Skeletal muscle cell (primary cell): ENCODE measurements at regions not wholly inside any gene's neighbourhood (a gene's known extent, or its start where the extent isn't known, plus 50 kb on each side); places are given as distances from the start of the nearest gene placed in this dataset.
"Not testable (repeated sequence)": the region's sequence is repeated elsewhere in the genome, so short reads cannot be mapped to it uniquely, and the experiment has no call there.

Experiments
- DNase-seq: peaks from one replicate; pipeline ENCODE4 v3.0.0-alpha.2; 2010; ENCODE audit warnings: low read depth
- H3K4me3 ChIP-seq: 2 replicates; pipeline ENCODE4 v1.5.1; 2011; ENCODE audit warnings: low read depth, mild to moderate bottlenecking, control low read depth, low read length, moderate library complexity

GRCh38 chr11:11725438-11725837 lies 103.6 kb upstream of the GALNT18 start:
- no peak overlapping the region for H3K4me3 ChIP-seq
- no peak for DNase-seq

GRCh38 chr11:11724994-11725393 lies 103.2 kb upstream of the GALNT18 start:
- DNase-seq = no peak

GRCh38 chr11:11722861-11723260 lies 101.1 kb upstream of the GALNT18 start:
- no peak for DNase-seq
- no peak overlapping the region for H3K4me3 ChIP-seq

More at GRCh38 chr11:11724994-11725393, 103.2 kb upstream of the GALNT18 start:
- H3K4me3 ChIP-seq = no peak overlapping the region

GRCh38 chr11:11722246-11722645 lies 100.4 kb upstream of the GALNT18 start:
- no peak overlapping the region for H3K4me3 ChIP-seq
- no peak for DNase-seq

- H3K4me3 ChIP-seq = no peak overlapping the region
- no peak for DNase-seq
These were observed 96.7 kb upstream of the GALNT18 start for GRCh38 chr11:11718511-11718910.

- H3K4me3 ChIP-seq = no peak overlapping the region
- no peak for DNase-seq
These were observed 95.4 kb upstream of the GALNT18 start for GRCh38 chr11:11717064-11717725.

- not testable (repeated sequence) for DNase-seq, H3K4me3 ChIP-seq
These were observed 93.3 kb upstream of the GALNT18 start for GRCh38 chr11:11715075-11715474.

GRCh38 chr11:11710556-11710955 lies 88.8 kb upstream of the GALNT18 start:
- no peak for DNase-seq
- no peak overlapping the region for H3K4me3 ChIP-seq

GRCh38 chr11:11709447-11710239 lies 87.8 kb upstream of the GALNT18 start:
- no peak for DNase-seq

GRCh38 chr11:11708256-11708655 lies 86.5 kb upstream of the GALNT18 start:
- no peak for DNase-seq
- H3K4me3 ChIP-seq = no peak overlapping the region

More at GRCh38 chr11:11709447-11710239, 87.8 kb upstream of the GALNT18 start:
- H3K4me3 ChIP-seq = no peak overlapping the region

- H3K4me3 ChIP-seq = no peak overlapping the region
- DNase-seq = no peak
These were observed 84.2 kb upstream of the GALNT18 start for GRCh38 chr11:11706028-11706427.

- no peak overlapping the region for H3K4me3 ChIP-seq
- DNase-seq = no peak
These were observed 82.1 kb upstream of the GALNT18 start for GRCh38 chr11:11703885-11704284.

GRCh38 chr11:11701070-11701469 lies 79.3 kb upstream of the GALNT18 start:
- no peak for DNase-seq
- H3K4me3 ChIP-seq = no peak overlapping the region

- no peak for DNase-seq
These were observed 76.0 kb upstream of the GALNT18 start for GRCh38 chr11:11697796-11698195.

GRCh38 chr11:11691296-11692151 lies 69.7 kb upstream of the GALNT18 start:
- DNase-seq = no peak

More at GRCh38 chr11:11697796-11698195, 76.0 kb upstream of the GALNT18 start:
- H3K4me3 ChIP-seq = no peak overlapping the region

GRCh38 chr11:11681536-11681935 lies 59.7 kb upstream of the GALNT18 start:
- H3K4me3 ChIP-seq = no peak overlapping the region
- DNase-seq = no peak

More at GRCh38 chr11:11691296-11692151, 69.7 kb upstream of the GALNT18 start:
- H3K4me3 ChIP-seq = no peak overlapping the region

- no peak for DNase-seq
- no peak overlapping the region for H3K4me3 ChIP-seq
These were observed 56.0 kb upstream of the GALNT18 start for GRCh38 chr11:11677672-11678356.

- DNase-seq = no peak
- no peak overlapping the region for H3K4me3 ChIP-seq
These were observed 53.9 kb upstream of the GALNT18 start for GRCh38 chr11:11675671-11676181.

- no peak for DNase-seq
- H3K4me3 ChIP-seq = no peak overlapping the region
These were observed 51.0 kb upstream of the GALNT18 start for GRCh38 chr11:11672789-11673188.
